Kidney tubule cell (primary cell): ENCODE measurements at regions not wholly inside any gene's neighbourhood (a gene's known extent, or its start where the extent isn't known, plus 50 kb on each side); places are given as distances from the start of the nearest gene placed in this dataset.

Experiments used
- DNase-seq: peaks from one replicate; pipeline ENCODE4 v3.0.0-alpha.2; 2018; ENCODE audit warnings: low spot score

DNA sequence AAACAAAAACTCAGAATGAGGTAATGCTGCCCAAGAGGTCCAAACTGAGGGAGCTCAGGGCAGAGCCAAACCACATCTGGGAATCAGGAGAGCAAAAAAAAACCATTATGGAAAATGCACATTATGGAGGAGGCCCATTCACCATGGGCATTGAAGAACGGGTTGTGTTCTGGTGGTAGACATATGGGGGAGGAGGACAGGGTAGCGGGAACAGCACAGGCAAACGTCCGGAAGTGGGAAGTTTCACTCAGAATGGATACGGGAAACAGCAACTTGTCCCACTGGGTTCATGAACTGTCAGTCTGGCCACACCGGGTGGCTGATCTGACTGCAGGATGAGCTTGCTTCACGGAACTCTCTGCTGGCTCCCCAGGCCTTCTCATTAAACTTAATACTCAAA lies 139.7 kb downstream of the RRAGC start:
- DNase-seq = no peak

DNA sequence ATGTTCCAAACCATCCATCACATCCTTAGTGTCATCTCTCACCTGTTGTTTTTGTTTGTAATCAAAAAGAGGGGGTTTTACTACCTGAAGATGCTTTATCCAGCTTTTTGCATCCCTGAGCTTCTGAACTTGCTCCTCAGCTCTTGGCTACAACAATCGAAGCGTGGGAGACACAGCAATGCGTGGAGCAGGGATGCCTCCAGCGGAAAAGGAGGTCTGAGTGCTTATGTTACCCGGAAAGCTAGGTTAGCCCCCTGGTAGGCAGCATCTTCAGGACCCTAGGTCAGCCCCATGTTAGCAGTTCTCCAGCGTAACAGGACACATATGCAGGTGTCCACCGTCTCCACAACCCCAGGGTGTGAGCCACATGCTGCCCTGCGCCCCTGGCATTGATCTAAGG lies 141.5 kb downstream of the RRAGC start:
- no peak for DNase-seq

DNA sequence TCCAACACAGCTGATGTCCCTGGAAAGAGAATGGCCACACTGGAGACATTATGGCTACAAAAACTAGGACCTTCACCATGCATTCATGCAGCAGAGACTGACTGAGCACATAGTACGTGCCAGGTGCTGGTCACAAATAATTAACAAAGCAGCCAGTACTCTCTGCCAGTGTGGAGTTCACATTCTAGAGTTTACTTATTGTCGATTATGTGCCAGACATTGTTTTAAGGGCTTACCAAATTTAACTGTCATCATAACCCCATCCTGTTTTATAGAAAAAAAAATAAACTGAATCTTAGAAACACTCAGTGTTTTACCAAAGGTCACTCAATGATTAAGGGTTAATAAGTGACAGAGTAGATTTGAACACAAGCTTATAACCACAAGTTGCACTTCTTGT lies 143.3 kb downstream of the RRAGC start:
- no peak for DNase-seq

DNA sequence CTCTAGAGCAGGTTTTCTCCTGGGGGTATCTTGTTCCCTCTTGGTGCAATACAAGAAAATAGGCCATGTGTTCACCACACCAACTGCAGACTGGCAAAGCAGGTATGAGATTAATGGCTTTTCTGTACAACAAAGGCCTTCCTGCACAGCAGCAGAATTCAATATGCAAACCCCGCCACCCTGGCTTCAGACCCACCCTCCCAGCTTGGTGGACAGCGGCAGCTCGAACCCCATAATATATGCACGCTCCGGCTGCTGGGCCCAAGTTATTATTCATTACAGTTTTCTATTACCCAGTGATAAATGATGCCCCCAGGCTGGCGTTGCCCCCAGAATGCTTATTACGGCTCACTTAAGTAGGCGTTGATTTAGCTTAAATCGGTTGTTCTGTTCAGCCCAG lies 144.2 kb downstream of the RRAGC start:
- no peak for DNase-seq

DNA sequence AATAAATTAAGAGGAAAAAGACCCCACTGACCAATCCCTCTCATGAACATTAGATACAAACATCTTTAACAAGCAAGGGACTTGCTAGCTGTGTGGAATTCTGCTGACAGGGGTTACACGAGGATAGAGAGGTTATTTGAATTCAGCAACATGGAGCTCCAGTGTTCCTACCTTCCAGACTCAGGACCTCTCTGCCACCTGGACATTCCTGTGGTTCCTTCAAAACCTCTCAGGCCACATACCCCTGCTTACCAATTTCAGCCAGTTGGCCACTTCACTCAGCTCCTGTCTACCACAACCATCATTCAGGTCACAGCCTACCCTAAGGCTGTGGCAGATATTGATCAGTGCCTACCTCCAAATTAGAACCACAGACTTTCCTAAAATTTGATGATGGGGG lies 147.5 kb downstream of the RRAGC start:
- DNase-seq = no peak

DNA sequence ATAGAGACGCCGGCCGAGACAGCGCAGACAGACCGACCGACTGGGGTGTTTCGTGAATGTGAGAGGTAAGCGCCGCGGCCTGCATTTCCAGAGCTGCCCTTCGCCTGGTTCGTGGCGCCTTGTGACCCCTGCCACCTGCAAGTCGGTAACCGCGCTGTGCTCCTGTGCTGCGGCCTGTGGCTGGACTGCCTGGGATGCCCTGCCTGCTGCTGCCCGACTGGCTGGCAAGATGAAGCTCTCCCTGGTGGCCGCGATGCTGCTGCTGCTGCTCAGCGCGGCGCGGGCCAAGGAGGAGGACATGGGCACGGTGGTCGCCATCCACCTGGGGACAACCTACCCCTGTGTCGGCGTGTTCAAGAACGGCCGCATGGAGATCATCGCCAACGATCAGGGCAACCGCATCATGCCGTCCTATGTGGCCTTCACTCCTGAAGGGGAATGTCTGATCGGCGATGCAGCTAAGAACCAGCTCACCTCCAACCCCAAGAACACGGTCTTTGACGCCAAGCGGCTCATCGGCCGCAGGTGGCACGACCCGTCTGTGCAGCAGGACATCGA lies 150.8 kb downstream of the RRAGC start:
- DNase-seq = no peak

DNA sequence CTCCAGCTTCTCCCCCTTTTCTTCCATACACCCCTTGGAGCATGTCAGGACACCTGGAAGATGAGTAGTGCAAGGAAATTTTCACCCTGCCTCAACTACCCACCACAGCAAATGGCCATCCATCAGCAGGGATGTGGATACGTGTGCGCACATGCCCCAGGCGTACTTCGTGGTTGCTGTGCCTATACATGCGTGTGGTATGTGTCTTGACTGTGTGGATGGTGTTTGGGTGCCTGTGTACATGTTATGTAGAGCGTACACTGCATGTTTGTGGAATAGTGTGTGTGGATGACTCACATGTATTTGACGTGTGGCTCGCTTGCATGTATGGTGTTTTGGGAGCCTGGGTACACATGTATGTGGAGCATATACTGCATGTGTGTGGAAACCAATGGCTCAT lies 158.5 kb downstream of the RRAGC start:
- no peak for DNase-seq

DNA sequence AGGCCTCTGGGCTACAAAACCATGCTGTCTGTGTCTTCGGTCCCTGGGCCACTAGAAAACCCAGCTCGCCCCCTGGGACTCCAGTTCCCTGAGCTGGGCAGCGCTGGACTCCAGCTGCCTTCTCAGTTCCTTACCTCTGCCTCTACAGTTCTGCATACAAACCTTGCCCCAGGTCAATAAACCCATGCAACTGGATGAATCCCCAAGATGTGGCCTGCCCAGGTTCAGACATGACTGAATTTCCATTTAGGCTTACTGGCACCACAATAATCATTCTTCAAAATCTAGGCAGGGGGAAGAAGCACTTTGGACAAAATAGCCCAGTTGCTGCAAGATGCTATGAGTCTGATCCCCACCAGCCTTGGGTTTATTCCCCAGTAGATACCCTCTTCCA lies 159.5 kb downstream of the RRAGC start:
- no peak for DNase-seq

DNA sequence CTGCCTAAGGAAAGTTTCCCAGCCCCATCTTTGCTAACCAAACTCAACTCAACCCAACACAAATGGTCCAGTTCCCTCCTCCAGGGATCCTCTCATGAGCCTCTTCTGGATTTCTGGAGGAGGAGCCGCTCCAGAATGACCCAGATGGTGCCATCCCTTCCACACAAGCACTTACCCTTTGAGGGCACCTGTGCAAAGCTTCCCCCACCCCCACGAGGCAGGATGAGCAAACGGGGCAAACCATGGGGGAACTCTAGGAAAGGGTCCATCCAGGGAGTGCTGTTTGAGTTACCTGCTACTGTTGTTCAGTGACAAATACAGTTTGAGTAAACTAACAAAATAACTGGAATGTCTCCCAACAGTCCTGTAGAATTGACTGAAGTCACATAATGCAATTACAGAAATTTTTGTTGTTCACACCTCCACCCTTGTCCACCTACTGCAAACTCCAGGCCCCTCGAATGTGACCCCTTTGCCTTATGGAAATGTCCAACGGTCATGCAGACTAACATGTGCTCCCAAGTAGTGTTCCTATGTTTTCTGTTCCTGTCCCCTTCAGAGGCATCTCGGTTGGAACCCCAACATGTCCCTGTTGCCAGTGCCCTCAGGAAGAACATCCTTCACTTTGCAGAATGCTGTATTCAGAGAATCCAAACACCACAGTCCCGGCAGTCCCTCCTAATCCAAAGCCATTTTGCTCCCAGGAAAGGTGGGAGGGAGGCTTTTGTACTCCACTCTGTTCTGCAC lies 160.1 kb downstream of the RRAGC start:
- DNase-seq = no peak

DNA sequence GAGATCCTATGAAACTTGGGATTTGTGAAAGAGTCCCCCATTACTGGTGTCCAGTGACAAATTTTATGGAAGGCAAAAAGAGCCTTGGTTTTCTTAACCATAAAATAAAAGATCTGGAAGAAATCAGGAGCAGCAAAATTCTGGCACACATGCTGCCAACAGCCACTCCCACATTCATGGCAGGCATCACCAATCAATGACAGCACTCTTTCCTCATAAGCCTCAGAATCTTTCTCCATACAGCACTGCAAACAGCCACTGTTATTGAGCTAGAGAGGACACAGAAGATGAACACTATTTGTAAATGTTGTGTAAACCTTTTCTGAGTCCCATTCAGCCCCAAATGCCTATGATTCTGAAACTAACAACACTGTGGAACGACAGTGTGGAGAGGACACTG lies 162.2 kb downstream of the RRAGC start:
- no peak for DNase-seq

DNA sequence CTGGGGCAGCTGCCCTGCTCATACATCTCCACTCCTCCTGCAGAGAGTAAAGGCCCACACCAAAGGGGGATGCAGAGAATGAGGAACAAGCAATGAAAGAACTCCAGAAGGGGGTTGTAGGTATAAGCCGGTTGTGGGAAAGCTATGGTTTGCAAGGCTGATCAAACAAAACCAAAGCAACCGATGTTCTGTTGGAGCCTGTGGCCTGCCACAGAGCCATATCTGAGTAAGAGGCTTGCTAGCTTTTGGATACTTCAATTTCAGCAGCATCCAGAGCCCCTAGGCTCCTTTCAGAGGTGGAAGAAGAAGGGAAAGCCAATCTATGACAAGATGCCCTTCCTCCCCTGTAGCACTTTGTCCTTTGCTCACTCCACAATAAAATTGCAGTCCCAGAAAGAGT lies 163.2 kb downstream of the RRAGC start:
- DNase-seq = no peak

DNA sequence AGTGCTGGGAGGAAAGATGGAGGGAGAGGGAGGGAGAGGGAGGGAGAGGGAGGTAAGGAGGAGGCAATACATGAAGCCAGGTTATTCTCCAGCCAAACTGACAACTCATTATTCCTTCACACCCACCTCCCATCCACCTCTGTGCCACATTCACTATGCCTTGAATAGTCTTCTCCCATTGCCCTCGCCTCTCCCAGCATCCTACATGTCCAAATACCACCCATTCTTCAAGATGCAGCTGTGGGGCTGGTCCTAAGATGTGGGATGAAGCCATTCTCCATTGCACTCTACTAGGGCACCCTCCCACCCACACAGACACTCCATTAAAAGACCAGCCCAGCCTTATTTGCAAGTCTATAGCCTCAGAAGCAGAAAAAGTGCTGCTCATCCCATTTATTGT lies 165.8 kb downstream of the RRAGC start:
- no peak for DNase-seq

DNA sequence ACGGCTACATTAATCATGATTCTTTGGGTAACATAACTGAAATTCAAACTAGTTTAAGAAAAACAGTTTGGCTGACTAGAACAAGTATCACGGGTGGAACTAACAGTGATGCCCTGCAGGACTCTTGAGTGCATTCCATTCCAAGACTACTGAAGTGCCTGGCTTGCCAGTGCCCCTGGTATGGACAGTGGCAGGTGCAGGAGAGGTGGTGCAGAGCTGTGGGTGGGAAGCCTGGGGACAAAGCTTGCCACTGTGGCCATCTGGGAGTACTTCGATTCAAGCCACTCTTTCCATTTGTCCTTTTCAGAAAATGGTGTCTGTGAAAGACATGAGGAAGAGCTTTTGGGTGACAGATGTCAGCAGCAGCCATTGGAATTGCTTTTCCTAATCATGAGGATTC lies 166.5 kb downstream of the RRAGC start:
- no peak for DNase-seq

DNA sequence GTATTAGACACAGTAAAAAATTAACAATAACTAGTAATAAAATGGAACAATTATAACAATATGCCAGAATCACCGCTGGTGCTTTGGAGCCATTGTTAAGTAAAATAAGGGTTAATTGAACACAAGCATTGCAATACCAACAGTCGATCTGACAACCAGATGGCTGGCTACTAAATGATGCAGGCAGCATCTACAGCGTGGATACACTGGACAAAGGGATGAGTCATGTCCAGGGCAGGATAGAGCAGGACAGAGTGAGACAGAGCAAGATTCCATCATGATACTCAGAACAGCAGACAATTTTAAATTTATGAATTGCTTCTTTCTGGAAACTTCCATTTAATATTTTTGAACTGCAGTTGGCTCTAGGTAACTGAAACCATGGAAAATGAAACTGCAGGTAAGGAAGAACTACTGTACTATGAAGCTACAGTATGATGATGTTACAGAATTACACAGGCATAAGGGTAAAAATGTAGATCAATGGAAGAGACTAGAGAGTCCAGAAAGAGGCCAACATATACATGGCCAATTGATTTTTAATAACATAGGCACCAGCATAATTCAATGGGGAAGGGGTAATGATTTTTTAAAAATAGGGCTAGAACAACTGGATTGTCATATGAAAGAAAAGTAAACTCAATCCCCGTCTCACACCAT lies 168.7 kb downstream of the RRAGC start:
- peak; percentile 14 for DNase-seq

DNA sequence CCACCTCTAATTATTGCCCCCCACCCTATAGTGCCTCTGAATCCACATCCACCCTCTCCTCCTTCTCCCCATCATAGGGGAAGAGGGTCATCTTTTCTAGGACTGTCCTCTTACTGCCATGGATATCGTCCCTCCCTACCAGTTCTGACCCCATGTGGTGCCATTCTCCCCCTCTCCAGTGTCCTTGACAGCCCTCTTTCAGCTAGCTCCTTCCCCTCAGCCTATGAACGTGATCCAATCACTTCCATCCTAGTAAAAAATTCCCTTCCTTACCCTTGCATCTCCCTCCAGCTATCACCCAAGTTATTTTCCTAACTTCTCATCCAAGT lies 172.7 kb downstream of the RRAGC start:
- DNase-seq = no peak

DNA sequence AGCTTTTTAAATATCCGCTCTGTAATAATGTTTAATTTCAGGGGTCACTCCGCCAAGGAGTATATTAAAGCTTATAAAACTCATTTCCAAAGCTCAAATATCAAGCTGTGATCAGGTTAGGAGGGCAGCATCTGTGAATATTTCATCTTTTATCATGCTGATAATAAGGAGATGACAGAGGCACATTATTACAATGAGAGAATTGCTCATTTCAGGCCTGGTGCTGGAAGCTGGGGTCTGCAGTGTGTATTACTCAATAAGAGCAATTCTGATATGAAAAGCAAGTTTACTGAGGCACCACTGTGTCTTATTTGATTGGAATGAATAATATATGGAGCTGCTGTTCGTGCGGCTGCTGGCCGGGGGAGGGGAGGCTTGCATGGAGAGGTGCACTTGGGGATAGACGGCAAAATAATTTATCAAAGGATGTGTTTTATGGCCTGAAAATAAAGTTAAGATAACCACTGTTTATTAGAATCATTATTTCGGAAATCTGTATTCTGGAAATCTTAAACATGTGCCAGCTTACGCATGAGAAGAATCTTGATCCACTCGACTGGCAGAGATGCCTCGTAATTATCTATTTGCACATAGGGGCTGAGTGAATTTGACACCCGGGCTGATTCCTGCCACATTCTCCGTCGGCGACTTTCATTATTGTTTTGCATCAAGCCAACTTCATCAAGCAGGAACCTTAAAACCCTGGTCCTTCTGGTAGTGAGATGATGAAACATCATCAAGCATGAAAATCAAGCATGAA lies 173.2 kb downstream of the RRAGC start:
- no peak for DNase-seq

DNA sequence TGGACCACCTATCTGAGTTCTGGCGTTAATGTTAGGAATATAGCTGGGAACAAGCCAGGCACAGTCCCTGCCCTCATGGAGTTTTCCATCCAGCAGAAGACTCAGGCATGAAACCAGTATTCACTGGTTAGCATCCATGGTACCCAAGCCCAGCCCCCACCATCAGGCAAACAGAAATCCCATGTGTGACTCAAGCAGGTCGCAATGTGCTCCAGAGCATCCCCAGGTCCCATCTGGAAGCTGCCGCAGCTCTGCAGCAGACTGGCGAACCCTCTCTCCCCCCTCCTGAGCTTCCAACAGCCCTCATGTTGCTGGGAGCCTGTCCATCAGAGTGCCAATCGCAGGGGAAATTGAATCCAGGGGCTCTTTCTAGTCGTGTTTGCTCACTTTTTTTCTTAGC lies 174.2 kb downstream of the RRAGC start:
- no peak for DNase-seq

DNA sequence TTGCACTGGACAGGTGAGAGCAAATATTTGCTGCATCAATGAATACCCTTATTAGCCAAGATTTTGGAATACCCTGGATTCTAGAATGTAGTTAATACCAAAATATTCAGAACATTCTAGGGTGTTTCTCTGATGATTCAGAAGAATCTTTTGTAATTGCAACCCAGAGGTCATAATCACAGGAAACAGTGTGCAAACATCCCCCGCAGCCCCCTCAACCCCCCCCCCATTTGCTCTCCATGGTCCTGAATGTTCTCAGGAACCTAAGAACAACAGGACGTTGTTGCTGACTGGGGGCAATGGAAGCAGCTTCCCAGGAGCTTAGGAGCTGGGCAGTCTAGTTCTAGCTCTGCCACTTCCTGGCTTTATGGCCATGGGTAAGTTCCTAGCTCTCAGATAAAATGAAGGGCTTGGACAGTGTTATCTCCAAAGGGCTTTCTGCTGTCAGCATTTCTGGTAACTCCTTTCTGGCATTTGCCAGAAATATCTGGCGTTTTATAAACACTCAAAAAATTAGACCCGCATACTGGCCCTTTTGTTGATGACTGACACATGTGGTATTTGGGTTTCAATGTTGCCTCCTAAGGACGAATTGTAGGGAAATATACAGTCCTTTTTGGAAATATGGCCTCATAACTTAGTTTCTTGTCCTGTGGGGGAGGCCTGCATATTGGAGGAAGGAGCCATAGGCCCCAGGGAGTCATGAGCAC lies 178.6 kb downstream of the RRAGC start:
- DNase-seq = no peak

DNA sequence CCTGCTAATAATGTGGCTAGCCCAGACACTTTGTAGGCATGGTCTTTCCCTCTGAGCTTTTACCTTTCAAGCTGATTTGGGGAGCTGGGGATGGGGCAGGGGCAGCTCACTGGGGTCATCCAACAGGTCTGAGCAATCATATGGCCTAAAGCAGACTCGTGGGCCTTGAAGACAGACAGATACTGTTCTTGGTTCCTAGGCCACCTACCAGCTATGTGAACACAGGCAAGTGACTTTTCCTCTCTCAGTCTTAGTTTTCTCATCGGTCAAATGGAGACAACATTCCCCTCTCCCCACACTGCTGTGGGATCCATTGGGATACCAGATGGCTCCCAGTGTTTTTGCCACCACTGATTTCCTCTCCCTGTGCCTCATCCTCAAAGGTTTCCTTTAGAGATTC lies 181.8 kb downstream of the RRAGC start:
- DNase-seq = no peak

DNA sequence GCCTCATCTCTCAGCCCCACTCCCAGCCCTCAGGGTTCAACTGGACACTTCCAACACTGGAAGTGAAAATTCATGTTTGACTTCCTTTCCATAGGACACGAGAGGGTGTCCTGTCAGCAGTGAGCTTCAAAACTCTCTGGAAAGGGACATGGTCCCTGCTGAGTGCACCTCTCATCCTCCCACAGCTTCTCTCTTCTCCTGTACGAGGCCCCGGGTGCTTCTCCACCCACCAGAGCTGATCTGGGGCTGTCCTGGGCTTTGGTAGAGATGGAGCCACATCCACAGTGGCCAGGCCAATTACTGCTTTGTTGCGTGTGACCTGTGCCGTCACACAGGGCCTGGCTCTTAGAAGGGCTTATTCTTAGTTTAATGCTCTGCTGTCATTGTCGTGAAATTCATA lies 182.3 kb downstream of the RRAGC start:
- no peak for DNase-seq

DNA sequence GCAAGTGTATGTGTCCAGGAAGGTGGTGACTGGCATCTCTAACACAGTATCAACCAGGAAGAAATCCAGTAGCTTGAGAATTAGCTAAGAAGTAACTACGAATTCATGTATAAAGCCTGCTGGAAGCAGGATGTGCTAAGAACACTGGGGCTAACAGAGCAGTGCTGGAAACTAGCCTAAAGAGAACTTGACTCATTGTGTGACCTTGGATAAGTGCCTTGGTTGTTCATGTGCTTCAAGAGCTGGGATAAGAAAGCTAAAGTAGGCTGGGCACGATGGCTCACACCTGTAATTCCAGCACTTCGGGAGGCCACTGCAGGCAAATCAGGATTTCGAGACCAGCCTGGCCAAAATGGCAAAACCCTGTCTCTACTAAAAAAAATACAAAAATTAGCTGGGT lies 186.9 kb downstream of the RRAGC start:
- DNase-seq = no peak

DNA sequence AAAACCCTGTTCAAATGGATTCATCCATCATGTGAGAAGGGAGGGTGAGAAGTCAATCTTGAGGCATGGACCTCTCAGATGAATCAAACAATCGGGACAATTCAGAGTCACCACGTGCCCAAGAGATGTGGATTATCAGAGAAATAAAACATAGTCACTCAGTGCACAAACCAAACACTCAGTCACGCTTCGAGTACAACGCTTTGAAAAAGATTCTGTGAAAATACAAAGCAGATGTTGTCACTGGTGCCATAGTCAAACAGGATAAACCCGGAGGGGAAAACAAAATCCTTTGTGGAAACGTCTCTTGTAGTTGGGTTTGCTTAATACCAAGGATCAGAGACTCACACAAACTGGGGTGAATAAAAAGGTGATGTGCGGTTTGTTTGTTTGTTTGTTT lies 188.4 kb downstream of the RRAGC start:
- no peak for DNase-seq
